ENCODE measurements at regions not wholly inside any gene's neighbourhood (a gene's known extent, or its start where the extent isn't known, plus 50 kb on each side); places are given as distances from the start of the nearest gene placed in this dataset.
A peak's percentile ranks its signal among the peaks of the same experiment; 100 is the strongest.

DNA sequence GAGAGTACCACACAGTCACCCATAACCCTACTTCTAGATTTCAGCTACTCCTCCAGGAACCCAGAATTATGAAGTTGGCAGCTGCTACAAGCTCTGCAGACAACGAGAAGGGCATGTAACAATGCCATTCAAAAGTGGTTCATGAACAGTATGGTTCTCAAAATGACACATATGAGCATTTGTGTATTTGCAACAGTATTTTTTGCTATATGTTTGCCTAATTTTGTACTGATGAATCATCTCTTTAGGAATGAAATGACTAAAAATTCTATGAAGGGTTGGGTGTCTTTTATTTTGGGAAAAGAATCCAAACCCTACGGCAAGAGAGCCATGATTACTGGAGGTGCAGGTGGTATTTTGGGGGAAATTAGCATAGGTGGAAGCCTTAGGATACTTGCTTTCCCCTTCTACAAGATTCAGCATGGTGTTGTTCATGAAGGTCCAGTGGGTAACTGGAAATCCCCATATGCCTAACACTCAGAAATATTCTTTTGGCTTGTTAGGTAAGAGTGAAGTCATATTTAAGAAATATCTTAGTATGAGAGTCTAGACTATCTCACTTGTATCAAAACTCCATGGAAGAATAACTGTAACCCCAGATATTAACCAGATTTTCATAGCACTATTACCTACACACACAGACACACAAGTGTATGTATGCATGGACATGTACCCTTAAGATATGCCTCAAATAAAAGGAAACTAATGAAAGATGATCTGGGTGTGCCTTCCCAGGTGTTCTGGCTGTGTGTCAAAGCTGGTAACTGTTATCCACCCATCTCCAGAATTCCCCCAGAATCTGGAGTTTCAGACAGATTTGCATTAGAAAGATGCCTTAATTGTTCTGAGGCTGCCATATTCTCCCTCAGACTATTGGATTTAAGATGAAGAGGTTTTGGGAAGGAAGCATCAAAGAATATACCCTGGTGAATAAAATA lies 688.2 kb upstream of the SOX9 start:
- no peak for DNase-seq (ENCODE audit: low read depth)
- H3K4me3 ChIP-seq (ENCODE audit: low read depth, low read length) = no peak overlapping the region
- in situ Hi-C loops (cut with HindIII; ENCODE audit: low sequenced_read_pairs) = loop anchor here (25.0 kb wide), 1 partner anchor 670 kb away; no protein-coding TSS in a partner anchor
- TF ChIP-seq, protein P1, sequence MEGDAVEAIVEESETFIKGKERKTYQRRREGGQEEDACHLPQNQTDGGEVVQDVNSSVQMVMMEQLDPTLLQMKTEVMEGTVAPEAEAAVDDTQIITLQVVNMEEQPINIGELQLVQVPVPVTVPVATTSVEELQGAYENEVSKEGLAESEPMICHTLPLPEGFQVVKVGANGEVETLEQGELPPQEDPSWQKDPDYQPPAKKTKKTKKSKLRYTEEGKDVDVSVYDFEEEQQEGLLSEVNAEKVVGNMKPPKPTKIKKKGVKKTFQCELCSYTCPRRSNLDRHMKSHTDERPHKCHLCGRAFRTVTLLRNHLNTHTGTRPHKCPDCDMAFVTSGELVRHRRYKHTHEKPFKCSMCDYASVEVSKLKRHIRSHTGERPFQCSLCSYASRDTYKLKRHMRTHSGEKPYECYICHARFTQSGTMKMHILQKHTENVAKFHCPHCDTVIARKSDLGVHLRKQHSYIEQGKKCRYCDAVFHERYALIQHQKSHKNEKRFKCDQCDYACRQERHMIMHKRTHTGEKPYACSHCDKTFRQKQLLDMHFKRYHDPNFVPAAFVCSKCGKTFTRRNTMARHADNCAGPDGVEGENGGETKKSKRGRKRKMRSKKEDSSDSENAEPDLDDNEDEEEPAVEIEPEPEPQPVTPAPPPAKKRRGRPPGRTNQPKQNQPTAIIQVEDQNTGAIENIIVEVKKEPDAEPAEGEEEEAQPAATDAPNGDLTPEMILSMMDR (IDR thresholded peaks at IDR 0.05; ENCODE audit: low read depth, low read length, missing control alignments) = no peak

DNA sequence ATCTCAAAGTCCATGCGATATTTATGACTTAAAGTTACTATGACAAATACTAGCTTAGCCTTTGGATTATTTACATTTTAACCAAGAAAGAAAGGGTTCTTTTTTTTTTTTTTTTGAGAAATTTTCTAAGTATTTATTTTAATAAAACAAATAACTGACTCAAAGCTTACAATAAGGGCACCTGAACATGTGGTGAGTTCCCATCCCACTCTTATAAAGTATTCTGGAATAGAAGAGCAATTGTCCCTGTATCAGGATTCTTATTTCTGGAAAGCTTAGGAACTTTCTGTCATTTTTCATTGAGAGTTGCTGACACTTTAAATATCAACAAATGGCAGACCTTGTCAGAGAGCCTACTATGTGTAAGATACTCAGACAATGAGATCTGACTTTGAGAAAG lies 686.1 kb upstream of the SOX9 start:
- no peak for DNase-seq (ENCODE audit: low read depth)
- no peak overlapping the region for H3K4me3 ChIP-seq (ENCODE audit: low read depth, low read length)
- in situ Hi-C loops (cut with HindIII; ENCODE audit: low sequenced_read_pairs) = loop anchor here (25.0 kb wide), 1 partner anchor 672 kb away; no protein-coding TSS in a partner anchor
- TF ChIP-seq, protein P1 (IDR thresholded peaks at IDR 0.05; ENCODE audit: low read depth, low read length, missing control alignments) = no peak

DNA sequence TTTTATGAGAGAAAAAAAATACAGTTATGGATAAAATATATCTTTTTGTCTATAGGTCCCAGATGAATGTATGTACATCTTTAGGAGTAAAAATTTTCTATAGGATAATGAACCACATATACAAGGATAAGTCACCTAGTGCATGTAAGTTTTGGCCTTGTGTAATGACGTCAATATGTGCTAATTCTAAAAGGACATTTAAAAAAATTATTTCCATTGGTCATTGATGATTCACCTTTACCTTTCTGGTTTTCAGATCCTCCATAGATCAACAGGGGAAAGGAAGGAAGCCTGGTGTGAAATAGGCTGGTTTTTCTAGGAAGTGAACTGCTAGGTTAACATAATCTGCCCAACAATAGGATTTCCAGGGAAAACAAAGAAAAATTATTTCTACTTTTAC lies 684.3 kb upstream of the SOX9 start:
- DNase-seq (ENCODE audit: low read depth) = no peak
- TF ChIP-seq, protein P1 (IDR thresholded peaks at IDR 0.05; ENCODE audit: low read depth, low read length, missing control alignments) = no peak
- H3K4me3 ChIP-seq (ENCODE audit: low read depth, low read length) = no peak overlapping the region
- in situ Hi-C loops (cut with HindIII; ENCODE audit: low sequenced_read_pairs) = loop anchor here (25.0 kb wide), 1 partner anchor 674 kb away; no protein-coding TSS in a partner anchor

DNA sequence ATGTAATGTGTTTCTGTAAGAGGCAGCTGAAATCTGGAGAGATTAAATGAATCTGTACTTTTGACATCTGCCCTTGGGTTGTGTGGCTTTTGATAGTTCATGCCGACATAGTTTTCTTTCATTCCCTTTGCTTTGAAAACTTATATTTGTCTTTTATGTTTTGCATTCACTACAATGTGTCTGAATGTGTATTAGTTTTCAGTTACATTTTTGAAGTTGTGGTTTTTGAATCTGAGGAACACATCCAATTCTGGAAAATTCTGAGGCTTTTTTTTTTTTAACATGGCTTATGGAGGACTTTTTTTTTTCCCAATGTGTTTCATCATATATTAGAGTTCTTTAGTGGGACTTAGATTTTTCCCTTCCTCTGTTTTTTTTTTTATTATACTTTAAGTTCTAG lies 683.7 kb upstream of the SOX9 start:
- in situ Hi-C loops (cut with HindIII; ENCODE audit: low sequenced_read_pairs) = loop anchor here (25.0 kb wide), 1 partner anchor 675 kb away; no protein-coding TSS in a partner anchor
- TF ChIP-seq, protein P1 (IDR thresholded peaks at IDR 0.05; ENCODE audit: low read depth, low read length, missing control alignments) = no peak
- no peak overlapping the region for H3K4me3 ChIP-seq (ENCODE audit: low read depth, low read length)
- DNase-seq (ENCODE audit: low read depth) = peak; percentile 12

DNA sequence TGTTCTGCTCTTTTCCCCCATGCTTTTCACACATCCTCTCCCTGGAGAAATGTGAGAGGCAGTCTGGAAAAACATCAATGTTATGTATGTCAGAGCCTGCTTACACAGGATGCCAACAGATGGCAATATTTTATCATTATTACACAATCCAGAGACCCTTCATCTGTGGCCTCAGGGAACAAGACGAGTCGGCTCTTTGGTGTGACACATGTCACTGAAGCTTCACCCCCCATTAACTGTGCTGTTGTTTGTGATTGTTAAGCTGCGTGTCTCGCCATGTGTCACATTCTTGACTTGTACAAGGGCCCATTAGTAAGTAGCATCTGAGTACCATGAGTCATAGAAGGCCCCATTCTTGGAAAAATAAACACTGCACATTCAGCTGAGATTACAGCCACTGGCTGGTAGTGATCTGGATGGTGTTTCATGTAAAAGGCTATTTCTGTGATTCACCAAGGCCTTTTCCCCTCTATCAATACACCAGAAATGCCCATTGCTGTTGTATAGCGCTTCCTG lies 682.1 kb upstream of the SOX9 start:
- in situ Hi-C loops (cut with HindIII; ENCODE audit: low sequenced_read_pairs) = loop anchor here (25.0 kb wide), 1 partner anchor 676 kb away; no protein-coding TSS in a partner anchor
- peak; percentile 70 for DNase-seq (ENCODE audit: low read depth)

DNA sequence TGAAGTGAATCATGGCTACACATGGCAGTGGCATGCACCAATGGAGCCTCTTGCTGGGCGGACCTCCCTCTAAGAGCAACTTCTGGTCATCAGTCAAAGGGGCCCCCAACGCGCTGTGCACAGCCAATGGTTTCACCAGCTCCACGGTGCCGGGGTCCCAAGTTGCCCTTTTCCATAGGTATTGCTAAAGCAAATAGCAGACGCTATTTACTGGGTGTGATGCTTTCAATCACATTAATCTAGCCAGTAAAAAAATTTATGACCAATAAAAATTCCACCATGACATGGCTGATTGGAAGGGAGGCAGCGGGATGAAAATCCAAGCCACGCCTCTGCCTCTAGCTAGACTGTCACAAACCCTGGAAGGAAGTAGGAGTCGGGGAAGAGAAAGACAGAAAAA lies 680.3 kb upstream of the SOX9 start:
- no peak overlapping the region for H3K4me3 ChIP-seq (ENCODE audit: low read depth, low read length)
- DNase-seq (ENCODE audit: low read depth) = no peak
- in situ Hi-C loops (cut with HindIII; ENCODE audit: low sequenced_read_pairs) = loop anchor here (25.0 kb wide), 1 partner anchor 678 kb away; no protein-coding TSS in a partner anchor
- TF ChIP-seq, protein P1 (IDR thresholded peaks at IDR 0.05; ENCODE audit: low read depth, low read length, missing control alignments) = no peak

More for the DNA sequence above, 682.1 kb upstream of the SOX9 start:
- TF ChIP-seq, protein P1 (IDR thresholded peaks at IDR 0.05; ENCODE audit: low read depth, low read length, missing control alignments) = no peak
- H3K4me3 ChIP-seq (ENCODE audit: low read depth, low read length) = no peak overlapping the region

Data from astrocyte of the cerebellum (primary cell).